ENCODE measurements at regions not wholly inside any gene's neighbourhood (a gene's known extent, or its start where the extent isn't known, plus 50 kb on each side); places are given as distances from the start of the nearest gene placed in this dataset.

- Mint-ChIP-seq H3K4me1 (no peaks in the 10 kb centered on the region), H3K27ac (no peak overlapping the region), H3K9me3 (peaks cover 20% of the 10 kb centered on the region), H3K36me3 (no peaks in the 10 kb centered on the region), H3K4me3 (no peak overlapping the region), H3K27me3 (ENCODE audit: low read depth) (no peaks in the 10 kb centered on the region)
- ChIA-PET POLR2A (no interaction called here), CTCF (no interaction called here)
- ATAC-seq, result no peak
- TF ChIP-seq NFATC4 (CRISPR knock-in tag; IDR thresholded peaks at IDR 0.05), result no peak
- no peak for TF ChIP-seq ZBTB21 (CRISPR knock-in tag; IDR thresholded peaks at IDR 0.05; ENCODE audit: borderline replicate concordance)
- TF ChIP-seq KAT7 (CRISPR knock-in tag; IDR thresholded peaks at IDR 0.05; ENCODE audit: borderline replicate concordance), result no peak
- no peak for TF ChIP-seq CREM (CRISPR knock-in tag; IDR thresholded peaks at IDR 0.05)
- TF ChIP-seq CBFB (CRISPR knock-in tag; IDR thresholded peaks at IDR 0.05; ENCODE audit: low read depth), result no peak
- TF ChIP-seq SOX15 (CRISPR knock-in tag; IDR thresholded peaks at IDR 0.05), result no peak
- TF ChIP-seq ZNF423 (CRISPR knock-in tag; IDR thresholded peaks at IDR 0.05), result no peak
- no peak for TF ChIP-seq NFE2L1 (CRISPR knock-in tag; IDR thresholded peaks at IDR 0.05)
- TF ChIP-seq TEAD4 (CRISPR knock-in tag; IDR thresholded peaks at IDR 0.05), result no peak
- no peak for TF ChIP-seq AR (CRISPR knock-in tag; IDR thresholded peaks at IDR 0.05)
- no peak for TF ChIP-seq CREB1 (CRISPR knock-in tag; IDR thresholded peaks at IDR 0.05)
- TF ChIP-seq ZNF317 (CRISPR knock-in tag; IDR thresholded peaks at IDR 0.05; ENCODE audit: borderline replicate concordance, low read depth), result no peak
- no peak for DNase-seq (ENCODE audit: low spot score)
Measured at GRCh38 chr11:111193924-111194490, 51.5 kb upstream of the POU2AF2 start.

GRCh38 chr11:111189466-111189865 is 56.1 kb upstream of the POU2AF2 start:
- H3K27ac Mint-ChIP-seq, result no peak overlapping the region
- no peaks in the 10 kb centered on the region for H3K27me3 Mint-ChIP-seq (ENCODE audit: low read depth)
- H3K9me3 Mint-ChIP-seq, result peaks cover 22% of the 10 kb centered on the region
- DNase-seq (ENCODE audit: low spot score), result no peak
- H3K4me3 Mint-ChIP-seq, result no peak overlapping the region
- ChIA-PET POLR2A (no interaction called here), CTCF (no interaction called here)
- no peaks in the 10 kb centered on the region; the same call in 1 of the 2 replicates for H3K36me3 Mint-ChIP-seq
- no peak for TF ChIP-seq JAZF1 (CRISPR knock-in tag; IDR thresholded peaks at IDR 0.05)
- no peak for TF ChIP-seq TP53 (CRISPR knock-in tag; IDR thresholded peaks at IDR 0.05)
- no peak for TF ChIP-seq PRRX2 (CRISPR knock-in tag; IDR thresholded peaks at IDR 0.05)
- no peak for TF ChIP-seq CTCF (IDR thresholded peaks at IDR 0.05)
- no peak for TF ChIP-seq ATF2 (CRISPR knock-in tag; IDR thresholded peaks at IDR 0.05; ENCODE audit: borderline replicate concordance, low read depth)
- TF ChIP-seq ESRRA (CRISPR knock-in tag; IDR thresholded peaks at IDR 0.05; ENCODE audit: borderline replicate concordance), result no peak
- no peak for TF ChIP-seq KAT7 (CRISPR knock-in tag; IDR thresholded peaks at IDR 0.05; ENCODE audit: borderline replicate concordance)
- no peak for TF ChIP-seq FOXP1 (CRISPR knock-in tag; IDR thresholded peaks at IDR 0.05; ENCODE audit: borderline replicate concordance)
- TF ChIP-seq ZSCAN18 (CRISPR knock-in tag; IDR thresholded peaks at IDR 0.05), result no peak
- no peak for TF ChIP-seq SP1 (CRISPR knock-in tag; conservative IDR thresholded peaks at IDR 0.05)
- TF ChIP-seq SMAD3 (CRISPR knock-in tag; IDR thresholded peaks at IDR 0.05; ENCODE audit: borderline replicate concordance), result no peak
- no peak for TF ChIP-seq MLX (CRISPR knock-in tag; IDR thresholded peaks at IDR 0.05)
- H3K4me1 Mint-ChIP-seq, result no peaks in the 10 kb centered on the region
- no peak; the same call in 1 of the 2 replicates for ATAC-seq
